HG03432 (cell line): ENCODE measurements at regions not wholly inside any gene's neighbourhood (a gene's known extent, or its start where the extent isn't known, plus 50 kb on each side); places are given as distances from the start of the nearest gene placed in this dataset.

Source experiments
- ATAC-seq: cut with Tn5 transposase; IDR thresholded peaks from one replicate; pipeline ENCODE4 v1.9.1; 2021; ENCODE audit warnings: mild to moderate bottlenecking, moderate library complexity; ENCODE audit not compliant: unreplicated experiment

GRCh38 chr2:8304821-8305766 is 376.8 kb upstream of the ID2 start:
- ATAC-seq, result no peak

- ATAC-seq, result no peak
Measured at GRCh38 chr2:8306530-8307351, 375.1 kb upstream of the ID2 start.

DNA sequence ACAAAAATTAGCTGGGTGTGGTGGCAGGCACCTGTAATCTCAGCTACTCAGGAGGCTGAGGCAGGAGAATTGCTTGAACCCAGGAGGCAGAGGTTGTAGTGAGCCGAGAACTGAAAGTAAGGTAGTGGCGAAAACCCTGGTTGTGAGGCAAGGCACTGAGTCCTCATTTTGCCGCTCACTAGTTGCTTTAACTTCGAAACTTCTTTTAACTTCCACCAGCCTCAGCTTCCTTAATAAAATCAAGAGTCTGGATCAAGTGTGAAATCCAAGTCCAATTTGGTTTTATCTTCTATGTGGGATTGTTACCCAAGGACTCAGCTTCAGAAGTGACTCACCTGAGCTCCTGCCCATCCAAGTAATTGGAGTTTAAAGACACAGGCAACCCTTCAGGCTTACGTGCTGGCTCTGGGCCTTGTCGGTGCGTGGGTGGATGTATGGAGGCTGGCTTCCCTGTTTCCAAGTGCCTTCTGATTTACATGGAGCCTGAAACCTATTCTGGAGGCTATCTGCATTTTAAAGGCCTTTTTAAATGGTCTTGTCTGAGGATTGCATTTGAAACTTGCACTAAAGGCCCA is 374.2 kb upstream of the ID2 start:
- ATAC-seq, result no peak

DNA sequence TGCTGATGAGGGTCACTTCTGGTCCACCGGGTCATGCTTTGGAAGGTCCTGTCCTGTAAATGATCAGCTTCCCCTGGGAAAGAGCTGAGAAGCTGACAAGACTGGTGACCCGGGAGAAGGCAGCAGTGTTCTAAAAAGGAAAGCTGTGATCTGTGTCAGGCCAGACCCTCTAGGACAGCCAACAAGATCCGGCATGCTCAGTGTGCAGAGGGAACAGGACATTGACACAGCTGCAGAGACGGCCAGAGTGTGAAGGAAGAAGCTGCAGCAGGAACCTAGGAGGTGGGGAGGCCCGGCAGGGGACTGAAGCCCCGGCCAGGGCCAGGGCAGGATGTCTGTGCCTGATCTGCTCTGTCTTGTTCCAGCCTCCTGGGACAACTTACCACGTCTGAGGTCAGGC is 372.7 kb upstream of the ID2 start:
- no peak for ATAC-seq

DNA sequence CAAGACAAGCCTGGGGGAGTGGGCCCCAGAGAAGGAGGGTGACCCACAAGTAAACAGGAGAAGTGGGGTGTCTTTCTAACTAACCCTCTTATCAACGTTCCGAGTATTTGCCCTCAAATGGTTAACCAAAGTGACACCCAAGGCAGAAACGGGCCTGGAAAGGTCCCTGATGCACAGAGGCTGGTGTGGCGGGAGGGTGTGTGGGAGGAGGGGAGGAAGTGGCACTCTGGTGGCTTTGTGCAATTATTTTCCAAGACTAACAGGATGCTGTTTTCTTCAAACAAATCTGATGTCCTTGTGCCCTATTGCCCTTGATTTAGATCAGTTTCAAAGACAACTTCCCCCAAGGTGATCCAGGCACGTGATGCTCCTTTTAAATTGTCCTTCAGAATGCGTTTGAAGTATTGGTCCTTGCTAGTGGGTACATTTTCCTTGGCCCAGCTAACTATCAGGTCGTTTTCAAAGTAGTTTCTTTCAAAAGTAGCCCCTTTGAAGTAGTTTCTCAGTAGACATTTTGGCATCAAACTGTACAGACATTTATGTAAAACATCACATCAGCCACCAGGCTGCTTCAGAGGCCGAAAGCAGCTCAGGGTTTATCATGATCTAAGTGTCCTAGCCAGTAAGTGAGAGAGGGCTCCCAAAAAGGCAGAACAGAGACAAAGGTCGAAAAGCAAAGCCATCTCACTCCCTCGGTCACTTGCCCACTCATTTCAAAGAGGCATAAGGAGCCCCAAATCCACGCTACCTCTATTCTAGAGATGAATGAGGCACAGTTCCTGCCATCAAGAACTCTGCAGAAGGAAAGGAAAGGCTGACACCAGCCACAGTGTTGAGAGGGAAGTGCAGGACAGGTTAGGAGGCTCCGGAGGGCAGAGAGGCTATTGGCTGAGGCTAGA is 371.1 kb upstream of the ID2 start:
- ATAC-seq, result no peak

DNA sequence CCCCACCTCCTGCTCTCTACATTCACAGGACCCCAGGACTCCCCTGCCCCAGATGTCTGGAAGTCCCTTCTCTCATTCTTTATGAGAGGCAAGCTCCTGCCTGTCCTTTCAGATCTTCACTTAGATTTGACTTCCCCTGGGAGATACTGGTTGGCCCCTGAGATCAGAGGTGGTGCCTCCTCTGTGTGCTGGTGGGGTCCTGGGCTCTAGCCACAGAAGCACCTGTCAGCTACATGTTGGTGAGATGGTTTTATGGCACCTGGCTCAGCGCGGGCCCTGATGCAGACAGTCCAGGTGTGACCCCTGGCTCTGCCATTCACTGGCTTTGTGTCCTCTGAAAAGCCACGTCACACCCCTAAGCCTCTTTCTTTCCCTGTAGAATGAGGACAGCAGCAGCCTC is 369.6 kb upstream of the ID2 start:
- no peak for ATAC-seq

DNA sequence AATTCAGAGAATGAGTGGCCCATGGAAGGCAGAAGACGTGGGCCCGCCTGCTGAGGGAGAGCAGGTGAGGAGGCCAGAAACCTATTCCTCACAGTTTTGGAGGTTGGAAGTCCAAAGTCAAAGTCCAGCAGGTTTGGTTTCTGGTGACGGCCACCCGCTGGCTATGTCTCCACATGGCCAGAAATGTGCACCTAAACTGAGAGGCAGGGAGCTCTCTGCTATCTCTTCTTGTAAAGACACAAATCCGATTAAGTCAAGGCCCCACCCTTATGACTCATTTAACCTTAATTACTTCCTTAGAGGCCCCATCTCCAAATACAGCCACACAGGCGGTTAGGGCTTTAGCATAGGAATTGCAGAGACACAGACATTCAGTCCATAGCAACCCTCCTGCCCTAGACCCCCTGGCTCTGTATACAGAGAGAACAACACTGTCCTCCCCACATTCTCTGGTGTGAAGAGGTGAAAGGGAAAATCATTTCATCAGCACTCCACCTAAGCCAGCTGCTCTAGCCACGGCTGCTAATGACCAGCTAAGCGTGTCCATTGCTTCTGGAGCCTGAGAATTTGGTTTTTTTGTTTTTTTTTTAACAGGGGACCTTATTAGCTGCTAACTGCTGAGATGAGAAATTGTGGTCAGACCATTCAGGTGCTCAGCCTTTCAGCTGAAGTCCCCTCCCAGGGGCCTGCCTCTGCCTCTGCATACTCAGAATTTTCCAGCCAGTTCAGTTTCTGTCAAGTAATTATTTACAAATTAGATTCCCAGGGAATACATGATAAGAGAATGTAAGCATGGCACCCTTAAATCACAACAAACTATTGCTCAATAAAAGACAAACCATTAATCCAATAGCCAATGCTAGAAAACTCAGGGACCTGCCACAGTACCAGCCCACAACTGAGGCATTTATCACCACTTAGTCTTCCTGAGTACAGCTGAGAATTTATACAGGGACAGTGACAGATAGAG is 368.7 kb upstream of the ID2 start:
- peak; percentile 90 for ATAC-seq

DNA sequence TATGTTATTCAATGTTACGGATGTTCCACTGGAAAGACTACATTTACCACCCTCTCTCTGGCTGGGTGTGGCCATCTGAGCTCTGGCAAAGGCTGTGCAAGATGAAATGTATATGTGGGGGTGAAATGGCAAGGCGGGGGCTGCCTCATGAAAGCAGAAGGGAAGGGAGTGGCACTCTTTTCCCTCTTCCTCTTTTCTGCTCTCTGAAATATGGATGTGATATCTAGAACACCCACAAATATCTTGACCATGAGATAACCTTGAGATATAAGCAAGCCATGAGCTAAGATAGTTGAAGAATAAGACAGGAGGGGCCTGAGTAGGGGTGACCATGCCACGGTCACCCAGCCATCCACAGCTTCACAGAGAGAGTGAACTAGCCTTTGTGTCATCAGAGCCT is 367.8 kb upstream of the ID2 start:
- no peak for ATAC-seq

DNA sequence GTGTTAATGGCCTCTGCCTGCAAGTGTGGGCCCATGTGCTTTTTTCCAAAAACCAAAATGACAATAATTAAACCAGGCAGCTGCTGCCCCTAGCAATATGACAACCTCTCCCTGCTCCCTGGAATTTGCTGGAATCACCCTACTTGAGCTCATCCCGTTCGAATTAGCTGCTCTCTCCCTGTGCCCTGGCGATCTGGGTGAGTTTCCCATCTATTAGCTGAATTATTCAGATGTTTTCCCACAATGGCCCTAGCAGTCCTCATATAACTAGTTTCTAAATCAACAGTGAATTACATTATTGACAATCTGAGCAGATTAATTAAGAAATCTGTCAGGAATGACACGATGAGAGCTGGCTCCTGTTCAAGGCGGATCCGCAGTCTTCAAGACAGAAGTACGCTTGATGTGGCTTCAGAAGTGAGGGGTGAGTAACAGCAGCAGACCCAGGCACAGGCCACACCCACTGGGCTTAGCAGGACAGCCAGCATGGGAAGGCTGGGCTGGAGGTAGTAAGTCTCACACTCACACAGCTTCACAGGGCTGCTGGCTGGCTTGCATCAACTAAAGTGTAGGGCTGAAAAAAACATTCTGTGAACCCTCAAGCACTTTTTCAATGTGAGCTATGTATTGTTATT is 366.2 kb upstream of the ID2 start:
- no peak for ATAC-seq

- no peak for ATAC-seq
Measured at GRCh38 chr2:8316356-8316755, 365.5 kb upstream of the ID2 start.

DNA sequence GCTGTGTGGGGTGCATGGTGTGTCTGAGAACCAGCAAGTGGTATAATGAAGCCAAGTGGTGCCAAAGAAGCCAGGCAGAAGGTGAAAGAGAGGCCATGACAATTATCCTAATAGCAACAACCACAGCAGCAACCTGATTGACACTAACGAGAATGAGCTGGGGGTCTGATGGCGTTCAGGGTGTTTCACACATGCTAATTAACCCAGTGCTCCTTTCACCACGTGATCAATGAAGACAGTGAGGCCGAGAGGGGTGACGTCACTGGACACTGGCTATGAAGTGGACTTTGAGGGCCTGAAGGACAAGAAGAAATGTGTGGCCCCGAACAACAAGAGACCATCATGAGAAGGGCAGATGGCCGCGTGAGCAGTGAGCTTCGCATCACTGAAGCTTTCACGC is 364.4 kb upstream of the ID2 start:
- ATAC-seq, result no peak

GRCh38 chr2:8319219-8319618 is 362.6 kb upstream of the ID2 start:
- no peak for ATAC-seq

DNA sequence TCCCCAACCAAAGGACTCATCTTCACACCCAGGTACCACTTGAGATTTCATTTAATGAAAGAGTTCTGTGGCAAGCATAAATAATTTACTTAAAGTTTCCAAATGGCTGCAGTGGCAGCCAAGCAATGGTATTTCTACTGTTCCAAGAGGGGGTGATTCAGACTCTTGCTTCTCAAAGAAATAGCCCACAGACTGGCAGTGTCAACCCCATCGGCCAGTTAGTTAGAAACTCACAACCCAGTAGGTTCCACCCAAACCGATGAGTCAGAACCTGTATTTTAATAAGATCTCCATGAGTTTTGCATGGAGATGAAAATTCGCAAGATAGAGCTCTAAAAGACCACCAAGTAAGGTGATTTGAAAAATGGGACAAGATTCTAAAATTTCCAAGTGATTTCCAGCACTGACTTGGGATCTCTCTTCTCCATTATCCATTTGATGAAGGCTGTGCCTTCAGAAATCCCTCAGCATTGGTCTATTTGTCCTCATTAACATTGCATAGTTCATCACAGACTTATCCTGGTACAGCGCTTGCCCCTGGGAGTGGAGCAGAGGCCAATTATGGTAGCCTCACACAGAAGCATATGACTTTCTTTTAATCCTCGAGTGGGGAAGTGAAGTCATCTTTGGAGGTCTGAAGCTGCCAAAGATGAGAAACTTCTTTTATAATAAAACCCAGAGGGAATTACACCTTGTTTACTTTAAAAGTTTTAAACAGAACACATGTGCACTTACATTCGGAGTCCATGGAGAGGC is 361.4 kb upstream of the ID2 start:
- no peak for ATAC-seq

GRCh38 chr2:8322634-8323033 is 359.2 kb upstream of the ID2 start:
- no peak for ATAC-seq

GRCh38 chr2:8324164-8324856 is 357.5 kb upstream of the ID2 start:
- ATAC-seq, result no peak

DNA sequence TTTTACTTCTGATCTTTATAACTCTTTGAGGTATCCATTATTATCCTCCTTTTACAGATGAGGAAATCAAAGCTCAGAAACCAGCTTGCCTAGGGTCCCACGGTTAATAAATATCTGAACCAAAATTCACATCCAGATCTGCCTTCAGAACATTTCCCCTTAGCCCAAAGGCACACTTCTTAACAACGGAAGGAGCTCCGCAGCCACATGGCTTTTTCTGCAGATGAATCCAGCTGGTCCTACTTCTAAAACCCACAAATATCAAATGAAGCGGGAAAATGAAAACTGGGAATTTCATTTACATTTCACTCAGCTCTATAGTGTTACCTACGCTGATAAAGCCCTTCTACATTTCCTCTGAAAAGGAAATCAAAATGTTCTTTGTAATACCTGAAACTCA is 357.0 kb upstream of the ID2 start:
- no peak for ATAC-seq

- ATAC-seq, result no peak
Measured at GRCh38 chr2:8327371-8328100, 354.3 kb upstream of the ID2 start.
